ENCODE measurements at regions not wholly inside any gene's neighbourhood (a gene's known extent, or its start where the extent isn't known, plus 50 kb on each side); places are given as distances from the start of the nearest gene placed in this dataset.

GRCh38 chr2:64234150-64234549, 89.9 kb upstream of the PELI1 start:
- no peak overlapping the region for H3K4me3 ChIP-seq (ENCODE audit: control insufficient read depth, low read depth, low read length)
- DNase-seq (ENCODE audit: low read depth) = no peak
- TF ChIP-seq CTCF (IDR thresholded peaks at IDR 0.05; ENCODE audit: control insufficient read depth, insufficient read depth, low read depth, low read length, missing control alignments) = no peak

GRCh38 chr2:64234785-64235184, 90.6 kb upstream of the PELI1 start:
- TF ChIP-seq CTCF (IDR thresholded peaks at IDR 0.05; ENCODE audit: control insufficient read depth, insufficient read depth, low read depth, low read length, missing control alignments) = no peak
- no peak overlapping the region for H3K4me3 ChIP-seq (ENCODE audit: control insufficient read depth, low read depth, low read length)
- DNase-seq (ENCODE audit: low read depth) = no peak

- no peak overlapping the region for H3K4me3 ChIP-seq (ENCODE audit: control insufficient read depth, low read depth, low read length)
- no peak for TF ChIP-seq CTCF (IDR thresholded peaks at IDR 0.05; ENCODE audit: control insufficient read depth, insufficient read depth, low read depth, low read length, missing control alignments)
- no peak for DNase-seq (ENCODE audit: low read depth)
Measured at GRCh38 chr2:64237266-64237665, 93.0 kb upstream of the PELI1 start.

- no peak for DNase-seq (ENCODE audit: low read depth)
- no peak overlapping the region for H3K4me3 ChIP-seq (ENCODE audit: control insufficient read depth, low read depth, low read length)
- no peak for TF ChIP-seq CTCF (IDR thresholded peaks at IDR 0.05; ENCODE audit: control insufficient read depth, insufficient read depth, low read depth, low read length, missing control alignments)
Measured at GRCh38 chr2:64238799-64239198, 94.6 kb upstream of the PELI1 start.

- TF ChIP-seq CTCF (IDR thresholded peaks at IDR 0.05; ENCODE audit: control insufficient read depth, insufficient read depth, low read depth, low read length, missing control alignments) = no peak
- no peak overlapping the region for H3K4me3 ChIP-seq (ENCODE audit: control insufficient read depth, low read depth, low read length)
Measured at GRCh38 chr2:64243081-64244036, 99.1 kb upstream of the PELI1 start.

GRCh38 chr2:64244037-64244416, 99.8 kb upstream of the PELI1 start:
- no peak for TF ChIP-seq CTCF (IDR thresholded peaks at IDR 0.05; ENCODE audit: control insufficient read depth, insufficient read depth, low read depth, low read length, missing control alignments)
- no peak overlapping the region for H3K4me3 ChIP-seq (ENCODE audit: control insufficient read depth, low read depth, low read length)
- no peak for DNase-seq (ENCODE audit: low read depth)

More at GRCh38 chr2:64243081-64244036, 99.1 kb upstream of the PELI1 start:
- no peak for DNase-seq (ENCODE audit: low read depth)
